ENCODE measurements at regions not wholly inside any gene's neighbourhood (a gene's known extent, or its start where the extent isn't known, plus 50 kb on each side); places are given as distances from the start of the nearest gene placed in this dataset.
A peak's percentile ranks its signal among the peaks of the same experiment; 100 is the strongest.

- DNase-seq (ENCODE audit: low read depth), result no peak
These were observed 103.6 kb upstream of the TBL1XR1 start for GRCh38 chr3:177300842-177301241.

DNA sequence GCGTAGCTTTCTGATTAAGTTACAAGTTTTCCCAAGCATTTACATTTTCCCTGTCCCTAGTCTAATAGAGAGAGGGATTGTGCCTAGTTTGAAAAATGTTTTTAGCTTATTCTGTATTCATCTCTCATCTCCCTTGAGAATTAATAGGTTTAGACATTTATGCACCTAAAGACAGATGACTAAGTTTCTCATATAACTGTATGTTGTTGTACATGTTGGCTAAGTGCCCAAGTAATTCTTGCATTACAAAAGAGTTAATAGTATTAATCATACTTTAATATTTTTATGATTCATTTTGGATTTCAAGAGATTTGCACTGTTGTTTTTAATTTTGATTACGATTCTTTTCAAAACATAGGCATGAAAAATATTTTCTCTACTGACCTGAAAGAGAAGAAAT, 109.0 kb upstream of the TBL1XR1 start:
- no peak for DNase-seq (ENCODE audit: low read depth)

DNA sequence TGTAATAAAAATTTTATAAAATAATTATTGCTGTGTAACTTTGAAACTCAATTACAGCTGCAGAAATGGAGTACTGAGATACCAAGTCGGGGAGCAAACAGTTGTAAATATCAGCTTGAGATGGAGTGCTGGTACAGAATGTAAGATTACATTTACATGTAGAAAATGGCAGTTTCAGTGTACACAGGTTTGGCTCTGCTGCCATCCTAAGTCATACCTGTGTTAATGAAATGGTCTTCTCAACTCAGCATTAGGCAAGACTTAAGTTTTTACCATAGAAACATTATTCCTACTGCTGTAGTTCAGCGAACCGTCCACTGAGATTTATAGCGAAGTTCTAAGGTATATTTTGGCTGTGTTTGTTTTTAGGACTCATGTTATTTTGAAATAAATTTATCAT, 110.1 kb upstream of the TBL1XR1 start:
- DNase-seq (ENCODE audit: low read depth), result no peak

DNA sequence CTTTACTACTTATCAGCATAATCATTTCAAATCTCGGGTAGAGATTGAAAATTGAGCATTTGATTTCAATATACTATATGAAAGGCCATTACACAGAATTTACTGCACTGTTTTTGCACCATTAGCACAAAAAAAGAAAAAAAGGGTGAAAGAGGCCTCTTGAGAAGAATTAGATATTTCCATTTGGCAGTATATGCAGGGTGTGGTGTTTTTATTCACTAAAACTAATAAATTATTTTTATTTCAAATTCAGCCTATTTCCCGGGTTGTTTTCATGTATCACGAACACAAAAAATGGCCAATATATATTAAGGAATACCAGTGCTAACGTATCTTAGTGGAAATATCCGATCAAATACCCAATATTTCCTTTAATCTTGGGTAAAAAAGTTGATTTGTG, 110.5 kb upstream of the TBL1XR1 start:
- no peak for DNase-seq (ENCODE audit: low read depth)

DNA sequence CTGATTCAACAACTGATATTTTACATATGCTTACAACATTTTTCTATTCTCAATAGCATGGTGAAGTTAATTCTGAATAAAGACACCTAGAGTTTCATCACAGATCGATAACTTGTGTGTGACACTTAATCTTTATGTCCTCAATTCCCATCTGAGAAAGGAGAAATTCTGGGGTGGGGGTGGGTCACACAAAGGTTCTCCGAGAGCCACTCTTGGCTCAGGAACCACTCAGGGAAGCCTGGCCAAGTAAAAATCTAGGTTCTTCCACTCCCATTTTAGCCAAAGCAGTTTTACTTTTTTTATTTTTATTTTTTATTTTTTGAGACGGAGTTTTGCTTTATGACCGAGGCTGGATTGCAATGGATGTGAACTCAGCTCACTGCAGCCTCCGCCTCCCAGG, 111.0 kb upstream of the TBL1XR1 start:
- no peak for DNase-seq (ENCODE audit: low read depth)

GRCh38 chr3:177308911-177309310, 111.6 kb upstream of the TBL1XR1 start:
- no peak for DNase-seq (ENCODE audit: low read depth)

GRCh38 chr3:177312491-177312890, 115.2 kb upstream of the TBL1XR1 start:
- DNase-seq (ENCODE audit: low read depth), result no peak

- DNase-seq (ENCODE audit: low read depth), result no peak
These were observed 117.6 kb upstream of the TBL1XR1 start for GRCh38 chr3:177314897-177315296.

- DNase-seq (ENCODE audit: low read depth), result no peak
These were observed 120.0 kb upstream of the TBL1XR1 start for GRCh38 chr3:177317247-177317646.

DNA sequence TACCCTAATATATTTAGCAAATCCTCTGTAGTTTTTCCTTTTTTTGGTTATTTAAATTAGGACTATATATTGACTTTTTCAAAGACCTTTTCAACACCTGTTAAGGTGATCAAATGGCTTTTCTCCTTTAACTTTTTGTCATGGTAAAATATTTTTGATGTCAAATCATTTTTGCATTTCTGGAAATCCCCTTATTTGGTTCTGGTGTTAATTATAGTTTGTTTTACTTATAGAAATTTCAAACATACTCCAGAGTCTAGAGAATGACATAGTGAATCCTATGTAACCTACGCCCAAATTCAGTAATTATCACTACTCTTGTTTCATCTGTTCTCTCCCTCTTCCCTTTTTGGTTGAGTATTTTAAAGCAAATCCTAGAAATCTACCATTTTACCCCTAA, 121.3 kb upstream of the TBL1XR1 start:
- DNase-seq (ENCODE audit: low read depth), result no peak

DNA sequence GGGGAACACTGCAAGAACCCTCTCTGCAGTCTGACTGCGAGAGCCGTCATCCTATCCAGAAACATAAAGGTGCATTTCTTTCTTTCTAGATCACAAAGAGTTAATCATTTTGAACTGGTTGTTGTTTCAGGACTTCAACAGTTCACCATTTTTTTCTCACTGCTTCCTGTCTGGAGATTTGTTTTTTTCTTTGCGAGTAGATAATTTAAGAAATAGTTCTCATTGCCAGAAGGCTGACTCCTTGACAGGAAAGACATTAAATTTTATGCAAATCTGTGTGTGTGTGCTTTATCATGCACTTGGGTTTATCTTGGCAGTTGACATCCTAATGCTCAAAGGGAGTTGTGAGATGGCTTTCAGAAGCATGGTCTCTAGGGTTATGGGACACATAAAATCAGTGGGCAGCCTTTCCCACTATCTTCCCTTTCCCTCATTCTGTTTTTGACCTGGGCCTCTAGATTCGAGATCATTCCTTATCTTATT, 123.5 kb upstream of the TBL1XR1 start:
- no peak for DNase-seq (ENCODE audit: low read depth)

- no peak for DNase-seq (ENCODE audit: low read depth)
These were observed 124.5 kb upstream of the TBL1XR1 start for GRCh38 chr3:177321819-177322218.

DNA sequence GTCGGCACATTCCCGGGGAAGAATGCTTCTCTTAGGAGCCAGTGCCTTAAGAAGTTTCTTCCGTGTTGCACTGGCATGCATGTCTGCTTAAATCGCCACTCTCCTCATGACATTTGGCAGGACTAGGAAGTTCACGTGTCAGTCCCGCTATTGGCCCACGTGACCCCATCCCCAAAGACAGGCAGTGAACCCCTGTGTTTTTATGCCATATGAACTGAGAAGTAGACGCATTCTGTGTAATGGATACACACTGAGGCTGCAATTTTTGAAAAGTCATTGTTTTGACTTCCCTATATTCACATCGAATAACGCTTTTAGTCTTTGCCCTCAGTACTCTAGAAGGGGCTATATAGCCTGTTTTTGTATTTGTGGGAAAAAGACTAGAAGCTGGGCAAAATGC, 125.6 kb upstream of the TBL1XR1 start:
- DNase-seq (ENCODE audit: low read depth), result no peak

DNA sequence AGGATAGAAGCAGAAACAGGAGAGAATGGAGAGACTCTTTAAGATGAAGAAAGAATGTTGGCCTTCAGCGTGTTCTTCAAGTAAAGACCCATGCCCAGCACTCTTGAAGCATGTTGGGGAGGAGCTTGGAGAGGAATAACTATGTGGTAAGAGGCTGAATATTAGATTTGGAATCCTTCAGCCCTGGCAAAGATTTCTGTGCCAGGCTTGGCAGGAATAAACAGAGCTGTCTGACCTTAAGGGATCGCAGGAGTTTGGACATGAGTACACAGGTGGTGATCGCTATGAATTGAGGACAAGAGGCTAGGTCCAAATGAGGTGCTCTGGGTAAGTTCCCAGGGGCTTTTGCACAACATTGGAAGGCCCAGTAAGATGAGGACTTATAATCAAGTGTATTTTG, 132.6 kb upstream of the TBL1XR1 start:
- DNase-seq (ENCODE audit: low read depth), result no peak

DNA sequence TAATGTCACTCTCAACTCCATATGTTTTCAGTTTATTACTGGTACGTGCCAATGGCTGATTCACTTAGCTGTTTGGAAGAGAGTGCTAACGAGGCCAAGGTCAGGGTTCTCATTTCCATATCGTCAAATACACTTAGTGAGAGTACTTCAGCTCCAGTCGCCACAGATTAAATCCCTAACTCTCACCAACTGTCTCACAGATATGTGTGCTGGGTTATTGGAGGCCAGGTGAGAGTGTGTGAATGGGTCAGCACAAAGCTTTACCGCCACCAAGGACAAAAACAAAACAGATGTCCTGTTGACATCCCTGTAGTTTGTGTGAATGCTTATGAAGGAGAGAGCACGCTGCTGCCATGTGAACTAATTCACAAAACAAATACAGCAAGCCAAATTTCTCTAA, 133.5 kb upstream of the TBL1XR1 start:
- DNase-seq (ENCODE audit: low read depth), result no peak

DNA sequence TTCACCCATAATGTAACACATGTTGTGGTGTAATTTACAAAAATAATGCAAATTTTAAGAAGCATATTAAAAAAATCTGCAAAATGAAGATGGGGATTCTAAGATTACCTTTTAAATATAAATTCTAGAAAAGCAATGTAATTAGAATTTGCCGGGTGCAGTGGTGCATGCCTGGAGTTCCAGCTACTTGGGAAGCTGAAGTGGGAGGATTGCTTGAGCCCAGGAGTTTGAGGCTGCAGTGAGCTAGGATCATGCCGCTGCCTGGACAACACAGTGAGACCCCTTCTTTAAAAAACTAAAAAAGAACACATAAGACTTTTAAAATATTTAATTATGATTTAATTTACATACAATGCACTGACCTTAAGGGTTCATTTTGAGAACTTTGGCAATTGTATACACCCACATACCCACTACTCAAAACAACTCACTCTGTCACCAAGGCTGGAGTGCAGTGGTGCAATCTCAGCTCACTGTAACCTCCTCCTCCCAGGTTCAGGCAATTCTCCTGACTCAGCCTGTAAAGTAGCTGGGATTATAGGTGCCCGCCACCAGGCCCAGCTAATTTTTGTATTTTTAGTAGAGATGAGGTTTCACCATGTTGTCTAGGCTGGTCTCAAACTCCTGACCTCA, 134.0 kb upstream of the TBL1XR1 start:
- DNase-seq (ENCODE audit: low read depth), result no peak

DNA sequence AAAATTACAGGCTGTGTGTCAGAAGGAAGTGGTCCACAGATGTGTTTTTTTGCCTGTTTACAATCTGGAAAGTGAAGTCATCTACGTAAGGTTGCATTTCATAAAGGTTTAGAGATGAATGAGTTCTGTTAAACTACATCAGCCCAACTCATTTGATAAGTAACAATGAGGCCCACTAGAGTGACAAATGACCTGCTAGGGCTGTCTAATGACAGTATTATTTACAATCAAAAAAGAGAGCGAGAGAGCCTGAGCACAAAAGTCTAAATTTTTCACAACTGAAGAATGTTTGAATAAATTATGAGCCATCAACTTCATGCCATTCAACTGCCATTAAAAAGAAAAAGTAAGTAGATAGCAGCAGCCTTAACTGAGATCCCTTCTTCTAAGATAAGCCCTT, 135.7 kb upstream of the TBL1XR1 start:
- DNase-seq (ENCODE audit: low read depth), result no peak

DNA sequence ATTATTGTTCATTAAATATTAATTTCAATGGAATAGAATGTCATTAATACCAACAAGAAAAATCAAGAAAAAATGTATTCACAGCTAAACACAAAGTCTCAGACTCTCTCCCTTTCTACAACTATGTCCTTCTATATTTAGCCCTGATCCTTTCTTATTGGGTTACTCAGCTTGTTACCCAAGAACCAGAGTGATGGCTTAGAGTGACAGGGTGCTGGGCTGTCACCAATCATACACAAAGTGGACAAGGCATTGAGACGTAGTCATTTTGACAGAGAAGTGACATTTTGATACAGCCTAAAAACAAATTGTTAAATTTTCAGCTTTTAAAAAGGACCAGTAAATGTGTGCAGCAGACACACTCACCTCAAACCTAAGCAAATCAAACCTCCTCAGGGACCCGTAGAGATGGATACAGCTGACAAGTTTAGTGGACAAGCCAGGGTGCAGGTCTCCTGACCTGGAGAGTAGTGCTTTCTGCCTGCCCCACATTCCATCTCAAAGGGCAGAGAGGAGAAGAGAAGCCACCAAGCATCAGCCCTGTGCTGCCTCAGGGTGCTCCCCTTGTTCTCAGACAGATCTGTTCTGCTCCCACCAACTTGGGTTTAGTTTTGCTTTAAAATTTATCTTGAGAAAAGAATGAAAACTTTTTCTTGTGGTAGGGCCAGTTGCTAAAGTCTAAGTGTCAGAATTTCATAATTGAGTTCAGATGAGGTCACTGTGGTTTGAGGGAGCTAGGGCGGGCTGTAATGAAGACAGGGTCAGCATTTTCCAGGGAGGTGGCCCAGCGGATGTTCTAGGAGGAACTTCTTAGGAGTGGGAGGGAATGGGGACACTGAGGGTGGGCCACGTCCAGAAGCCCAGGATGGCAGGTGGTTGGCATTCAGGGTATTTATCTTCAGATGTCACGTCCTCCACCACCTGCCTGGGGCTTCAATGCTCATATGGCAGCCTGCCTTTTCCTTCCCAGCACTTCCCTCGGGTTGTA, 136.5 kb upstream of the TBL1XR1 start:
- DNase-seq (ENCODE audit: low read depth), result no peak

DNA sequence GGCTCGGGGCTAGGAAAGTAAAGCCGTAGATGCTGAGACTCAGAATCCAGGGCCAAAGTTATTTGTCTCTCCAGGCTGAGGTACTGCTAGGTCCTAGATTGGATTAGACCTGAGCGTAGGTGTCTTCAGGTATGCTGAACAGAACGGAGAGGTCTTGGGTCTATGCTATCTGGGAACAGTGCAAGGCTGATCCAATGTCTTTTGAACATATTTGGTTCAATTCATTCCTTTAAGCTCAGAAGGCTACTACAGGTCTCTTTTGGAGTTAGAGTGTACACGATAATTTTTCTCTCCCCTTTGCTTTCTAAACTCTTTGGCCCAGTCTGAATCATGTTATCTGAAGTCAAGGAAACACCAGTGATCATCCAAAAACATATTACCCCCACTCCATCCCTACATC, 137.5 kb upstream of the TBL1XR1 start:
- DNase-seq (ENCODE audit: low read depth), result no peak

- no peak for DNase-seq (ENCODE audit: low read depth)
These were observed 138.4 kb upstream of the TBL1XR1 start for GRCh38 chr3:177335728-177336127.

- DNase-seq (ENCODE audit: low read depth), result no peak
These were observed 139.7 kb upstream of the TBL1XR1 start for GRCh38 chr3:177336873-177337450.

DNA sequence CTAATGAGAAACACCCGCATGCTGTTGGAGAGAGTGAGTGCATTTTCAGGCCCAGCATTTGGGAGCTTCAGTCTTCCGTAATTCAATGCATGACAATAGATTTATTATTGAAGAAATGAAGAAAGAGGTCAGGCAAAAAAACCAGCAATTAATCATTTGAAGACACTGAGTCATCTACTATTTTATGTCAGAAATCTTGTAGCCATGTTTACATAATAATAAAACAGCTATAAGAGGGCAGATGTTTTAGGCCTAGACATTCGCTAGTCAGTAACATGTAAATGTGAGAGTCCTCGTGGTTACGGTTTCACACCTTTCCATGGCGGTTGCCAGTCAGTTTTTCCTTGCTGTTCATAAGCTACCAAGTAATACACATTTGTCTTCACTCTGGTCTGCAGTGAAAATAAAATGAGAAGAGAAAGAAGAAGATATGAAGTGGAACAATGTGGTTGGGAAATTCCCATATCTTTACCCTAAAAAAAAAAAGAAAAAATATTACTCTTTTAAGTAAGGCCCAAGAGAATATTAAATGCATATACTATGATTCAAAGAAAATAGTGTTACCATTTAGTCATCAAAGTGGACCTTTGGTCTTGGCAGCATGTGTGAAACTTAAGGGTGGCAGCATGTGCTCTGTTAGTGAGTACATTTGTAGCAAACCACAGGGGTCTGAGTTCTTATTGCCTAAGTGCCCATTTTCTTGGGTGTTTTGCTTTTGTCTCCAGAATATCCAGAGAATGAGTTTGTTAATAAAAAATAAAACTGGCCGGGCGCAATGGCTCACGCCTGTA, 140.5 kb upstream of the TBL1XR1 start:
- DNase-seq (ENCODE audit: low read depth), result peak; percentile 66

All from activated T-cell treated with anti-CD3 and anti-CD28 coated beads for 24 hours (primary cell).